ENCODE measurements at regions not wholly inside any gene's neighbourhood (a gene's known extent, or its start where the extent isn't known, plus 50 kb on each side); places are given as distances from the start of the nearest gene placed in this dataset.

DNA sequence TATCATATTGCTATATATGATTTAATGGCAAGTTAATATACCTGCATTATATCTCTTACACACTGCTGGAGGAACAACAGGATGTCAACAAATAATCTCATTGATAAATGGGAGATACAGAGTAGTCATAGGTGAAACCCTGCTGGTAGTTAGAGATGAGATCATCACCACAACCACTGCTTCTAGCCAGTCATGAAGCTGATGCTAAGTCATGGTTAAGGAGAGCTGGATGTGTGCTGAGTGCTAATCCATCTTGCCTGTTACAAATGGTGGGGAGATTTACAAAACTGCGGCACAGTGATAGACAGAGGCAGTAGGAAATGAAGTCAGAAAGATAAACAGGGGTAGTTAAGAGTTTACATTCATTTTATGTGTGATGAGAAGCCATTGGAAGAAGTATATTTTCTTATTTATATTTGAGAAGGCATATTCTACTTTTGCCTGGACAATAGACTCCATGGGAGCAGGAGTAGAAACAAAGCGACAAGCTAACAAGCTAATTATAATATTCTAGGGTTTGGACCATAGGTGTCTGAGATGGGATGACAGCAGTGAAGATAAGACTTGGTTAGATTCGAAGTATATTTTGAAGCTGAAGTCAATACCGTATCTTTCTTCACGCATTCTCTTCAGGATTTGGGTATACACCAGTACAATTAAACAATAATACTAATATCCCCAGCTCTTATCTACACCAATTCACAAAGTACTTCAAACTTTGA, 78.0 kb upstream of the TRPC4 start:
- DNase-seq (ENCODE audit: low spot score) = no peak
- BruUV-seq (replicated peaks) = no TSS peak
- no peaks in the 10 kb centered on the region for H3K4me1 ChIP-seq (ENCODE audit: insufficient read depth, low read length, poor library complexity, severe bottlenecking)
- H4K20me1 ChIP-seq (ENCODE audit: insufficient read depth, low read length) = no peaks in the 10 kb centered on the region
- TF ChIP-seq EZH2phosphoT487 (IDR thresholded peaks at IDR 0.05; ENCODE audit: borderline replicate concordance, low read depth, low read length) = no peak
- TF ChIP-seq, protein P1, sequence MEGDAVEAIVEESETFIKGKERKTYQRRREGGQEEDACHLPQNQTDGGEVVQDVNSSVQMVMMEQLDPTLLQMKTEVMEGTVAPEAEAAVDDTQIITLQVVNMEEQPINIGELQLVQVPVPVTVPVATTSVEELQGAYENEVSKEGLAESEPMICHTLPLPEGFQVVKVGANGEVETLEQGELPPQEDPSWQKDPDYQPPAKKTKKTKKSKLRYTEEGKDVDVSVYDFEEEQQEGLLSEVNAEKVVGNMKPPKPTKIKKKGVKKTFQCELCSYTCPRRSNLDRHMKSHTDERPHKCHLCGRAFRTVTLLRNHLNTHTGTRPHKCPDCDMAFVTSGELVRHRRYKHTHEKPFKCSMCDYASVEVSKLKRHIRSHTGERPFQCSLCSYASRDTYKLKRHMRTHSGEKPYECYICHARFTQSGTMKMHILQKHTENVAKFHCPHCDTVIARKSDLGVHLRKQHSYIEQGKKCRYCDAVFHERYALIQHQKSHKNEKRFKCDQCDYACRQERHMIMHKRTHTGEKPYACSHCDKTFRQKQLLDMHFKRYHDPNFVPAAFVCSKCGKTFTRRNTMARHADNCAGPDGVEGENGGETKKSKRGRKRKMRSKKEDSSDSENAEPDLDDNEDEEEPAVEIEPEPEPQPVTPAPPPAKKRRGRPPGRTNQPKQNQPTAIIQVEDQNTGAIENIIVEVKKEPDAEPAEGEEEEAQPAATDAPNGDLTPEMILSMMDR (conservative IDR thresholded peaks at IDR 0.05; ENCODE audit: low read length) = no peak
- H2AFZ ChIP-seq (ENCODE audit: low read length) = no peak overlapping the region
- POLR2A ChIA-PET = interaction anchor here (0.8 to 3.5 kb wide), 2 partner anchors 10 to 63 kb away, joined by 3 to 16 read pairs; no protein-coding TSS in a partner anchor
- CTCF ChIA-PET (ENCODE audit: unreplicated experiment) = no interaction called here
- H3K36me3 ChIP-seq (ENCODE audit: insufficient read depth, low read length) = no peaks in the 10 kb centered on the region
- H3K4me2 ChIP-seq (ENCODE audit: low read length) = no peak overlapping the region
- no peak overlapping the region for H3K27ac ChIP-seq (ENCODE audit: low read depth, low read length, poor library complexity, severe bottlenecking)
- H3K9me3 ChIP-seq (ENCODE audit: low read length) = no peaks in the 10 kb centered on the region
- H3K4me3 ChIP-seq (ENCODE audit: low read depth, low read length, poor library complexity, severe bottlenecking) = no peak overlapping the region
- intact Hi-C loops (cut with micrococcal nuclease; ENCODE audit: unreplicated experiment) = loop anchor here (10.0 kb wide), 1 partner anchor 183 kb away; no protein-coding TSS in a partner anchor
- H3K9me2 ChIP-seq (ENCODE audit: insufficient read depth, low read length) = no peaks in the 10 kb centered on the region
- no peaks in the 10 kb centered on the region for H3K79me2 ChIP-seq (ENCODE audit: insufficient read depth, low read depth, low read length)

DNA sequence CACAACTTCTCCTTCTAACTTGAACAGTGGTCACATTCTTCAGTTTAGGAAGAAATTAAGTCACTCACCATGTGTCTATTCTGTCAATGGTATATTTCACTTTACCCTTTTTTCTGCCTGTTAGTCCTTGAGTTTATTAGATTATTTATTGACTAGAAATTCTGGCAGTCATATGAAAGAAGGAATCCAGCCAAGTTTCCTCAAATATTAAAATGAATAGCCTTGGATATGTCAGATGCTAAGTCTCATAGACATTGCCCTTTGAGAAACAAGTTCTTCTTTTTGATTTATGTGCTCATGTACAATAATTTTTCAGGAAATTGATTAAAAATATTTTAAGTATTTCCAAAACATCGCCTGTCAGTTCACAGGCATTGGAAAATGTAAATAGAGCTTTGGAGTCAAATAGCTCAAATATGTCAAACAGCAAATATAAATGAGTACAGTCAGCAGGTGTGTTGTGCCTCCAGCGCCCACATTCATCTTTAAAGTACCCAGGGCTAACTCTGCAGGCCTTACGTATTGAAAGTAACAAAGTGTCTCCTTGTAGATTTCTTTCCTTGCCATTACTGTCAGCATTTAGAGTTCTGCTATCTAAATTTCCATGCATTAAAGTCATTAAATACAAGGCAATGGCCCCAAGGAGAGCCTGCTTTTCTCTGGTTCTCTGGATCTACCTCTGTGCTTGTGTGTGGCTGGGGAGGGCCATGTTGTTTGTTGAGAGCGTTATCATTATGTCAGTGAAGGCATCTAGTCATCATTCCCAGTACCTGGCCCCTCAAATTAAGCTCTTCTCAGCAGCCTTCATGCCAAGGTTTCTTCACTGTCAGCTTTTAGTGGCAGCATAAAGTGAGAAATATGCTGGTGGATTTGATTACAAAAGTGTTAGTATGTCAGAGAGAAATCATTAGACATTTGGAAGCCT, 76.3 kb upstream of the TRPC4 start:
- intact Hi-C loops (cut with micrococcal nuclease; ENCODE audit: unreplicated experiment) = loop anchor here (10.0 kb wide), 1 partner anchor 181 kb away; no protein-coding TSS in a partner anchor
- POLR2A ChIA-PET = interaction anchor here (0.6 to 3.5 kb wide), 6 partner anchors 10 to 293 kb away, joined by 3 to 16 read pairs (median 4); no protein-coding TSS in a partner anchor
- no peaks in the 10 kb centered on the region for H3K36me3 ChIP-seq (ENCODE audit: insufficient read depth, low read length)
- CTCF ChIA-PET (ENCODE audit: unreplicated experiment) = no interaction called here
- TF ChIP-seq, protein P1 (conservative IDR thresholded peaks at IDR 0.05; ENCODE audit: low read length) = no peak
- no peak for TF ChIP-seq EZH2phosphoT487 (IDR thresholded peaks at IDR 0.05; ENCODE audit: borderline replicate concordance, low read depth, low read length)
- H3K9me3 ChIP-seq (ENCODE audit: low read length) = no peaks in the 10 kb centered on the region
- H3K9me2 ChIP-seq (ENCODE audit: insufficient read depth, low read length) = no peaks in the 10 kb centered on the region
- no peak overlapping the region for H3K4me2 ChIP-seq (ENCODE audit: low read length)
- DNase-seq (ENCODE audit: low spot score) = no peak
- no peak overlapping the region for H2AFZ ChIP-seq (ENCODE audit: low read length)
- no peak overlapping the region for H3K4me3 ChIP-seq (ENCODE audit: low read depth, low read length, poor library complexity, severe bottlenecking)
- H4K20me1 ChIP-seq (ENCODE audit: insufficient read depth, low read length) = no peaks in the 10 kb centered on the region
- H3K4me1 ChIP-seq (ENCODE audit: insufficient read depth, low read length, poor library complexity, severe bottlenecking) = no peaks in the 10 kb centered on the region
- no peaks in the 10 kb centered on the region for H3K79me2 ChIP-seq (ENCODE audit: insufficient read depth, low read depth, low read length)
- no TSS peak for BruUV-seq (replicated peaks)
- H3K27ac ChIP-seq (ENCODE audit: low read depth, low read length, poor library complexity, severe bottlenecking) = no peak overlapping the region

Measured in OCI-LY7 (cell line).